Urothelium cell line (cell line): ENCODE measurements at regions not wholly inside any gene's neighbourhood (a gene's known extent, or its start where the extent isn't known, plus 50 kb on each side); places are given as distances from the start of the nearest gene placed in this dataset.
A peak's percentile ranks its signal among the peaks of the same experiment; 100 is the strongest.

Experiments
- DNase-seq: peaks from one replicate; pipeline ENCODE4 v3.0.0; 2011; ENCODE audit warnings: low spot score, mixed read lengths
- FAIRE-seq: peaks from 2 replicates; lab custom pipeline; 2011; peaks lifted over from hg19 to GRCh38; lab: Jason Lieb, UNC

DNA sequence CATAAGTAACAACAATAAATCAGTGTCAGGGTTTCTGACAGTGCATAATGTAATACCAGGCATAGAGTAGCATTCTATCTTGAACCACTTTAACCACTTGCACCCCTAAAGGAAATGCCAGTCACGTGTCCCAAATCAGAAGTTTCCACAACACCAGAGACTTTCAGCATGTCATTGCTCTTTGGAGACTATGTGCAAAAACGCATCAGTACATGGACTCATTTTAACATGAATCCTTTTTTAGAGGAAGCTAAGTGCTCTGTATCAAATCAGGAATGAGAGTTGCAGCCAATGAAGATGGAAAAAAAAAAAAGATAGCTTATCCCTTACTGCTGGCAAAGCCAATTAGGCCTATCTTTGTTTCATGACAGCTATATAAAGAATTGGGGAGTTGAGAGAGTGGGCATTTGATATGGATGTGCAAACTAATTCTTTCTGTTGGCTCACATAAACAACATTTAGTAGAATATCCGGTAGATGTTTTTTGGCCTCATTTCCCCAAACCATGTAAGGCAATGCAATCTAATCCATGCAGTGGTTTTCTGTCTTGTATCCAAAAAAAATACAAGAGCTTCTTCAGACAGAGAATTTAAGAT is 353.1 kb downstream of the IRS1 start:
- DNase-seq (no peak), FAIRE-seq (no peak)

DNA sequence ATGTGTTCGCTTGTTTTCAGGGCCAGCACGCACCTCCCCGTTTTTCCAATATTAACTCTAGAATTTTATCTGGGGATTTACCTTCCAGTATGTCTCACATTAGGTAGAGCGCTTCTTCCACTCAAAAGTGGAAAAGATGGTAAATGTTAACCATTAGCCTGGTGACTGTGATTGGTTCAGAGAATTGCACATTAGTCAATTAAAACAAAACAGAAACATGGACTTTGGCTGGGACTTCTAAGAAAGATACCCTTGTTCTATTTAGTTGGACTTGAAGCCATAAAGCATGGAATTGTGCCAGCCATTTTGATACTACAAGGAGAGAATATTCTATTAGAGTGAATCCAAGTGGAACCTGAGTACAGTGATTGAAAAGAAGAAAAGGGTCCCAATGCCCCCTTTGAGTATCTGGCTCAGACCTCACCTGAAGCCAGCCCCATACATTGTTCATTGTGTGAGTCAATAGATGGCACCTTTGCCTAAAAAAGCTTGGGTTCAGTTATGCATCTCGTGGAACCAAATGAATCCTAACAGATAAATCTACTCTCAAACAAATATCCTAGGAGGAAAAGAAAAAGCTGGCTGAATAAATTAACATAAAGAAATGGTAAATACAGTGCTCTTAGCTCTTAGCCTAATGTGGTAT is 354.3 kb downstream of the IRS1 start:
- DNase-seq: no peak
- no peak for FAIRE-seq

DNA sequence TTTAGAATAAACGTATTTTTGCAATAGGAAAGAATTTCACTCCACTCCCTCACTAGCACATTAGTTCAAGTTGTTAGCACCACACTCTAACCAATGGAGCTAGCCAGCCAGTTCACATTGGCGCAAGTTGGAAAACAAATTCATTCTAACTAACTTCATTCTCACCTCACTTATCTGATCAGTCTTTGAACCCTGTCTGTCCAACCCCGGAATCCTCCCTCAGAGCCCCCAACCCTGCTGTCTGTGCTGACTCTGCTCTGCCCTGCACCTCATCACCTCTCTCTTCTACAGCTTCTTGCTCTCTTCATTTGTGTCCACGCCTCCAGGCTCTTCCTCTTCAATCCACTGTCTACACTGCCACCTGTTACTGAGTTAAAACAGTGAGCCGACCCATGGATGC is 356.5 kb downstream of the IRS1 start:
- FAIRE-seq: no peak

DNA sequence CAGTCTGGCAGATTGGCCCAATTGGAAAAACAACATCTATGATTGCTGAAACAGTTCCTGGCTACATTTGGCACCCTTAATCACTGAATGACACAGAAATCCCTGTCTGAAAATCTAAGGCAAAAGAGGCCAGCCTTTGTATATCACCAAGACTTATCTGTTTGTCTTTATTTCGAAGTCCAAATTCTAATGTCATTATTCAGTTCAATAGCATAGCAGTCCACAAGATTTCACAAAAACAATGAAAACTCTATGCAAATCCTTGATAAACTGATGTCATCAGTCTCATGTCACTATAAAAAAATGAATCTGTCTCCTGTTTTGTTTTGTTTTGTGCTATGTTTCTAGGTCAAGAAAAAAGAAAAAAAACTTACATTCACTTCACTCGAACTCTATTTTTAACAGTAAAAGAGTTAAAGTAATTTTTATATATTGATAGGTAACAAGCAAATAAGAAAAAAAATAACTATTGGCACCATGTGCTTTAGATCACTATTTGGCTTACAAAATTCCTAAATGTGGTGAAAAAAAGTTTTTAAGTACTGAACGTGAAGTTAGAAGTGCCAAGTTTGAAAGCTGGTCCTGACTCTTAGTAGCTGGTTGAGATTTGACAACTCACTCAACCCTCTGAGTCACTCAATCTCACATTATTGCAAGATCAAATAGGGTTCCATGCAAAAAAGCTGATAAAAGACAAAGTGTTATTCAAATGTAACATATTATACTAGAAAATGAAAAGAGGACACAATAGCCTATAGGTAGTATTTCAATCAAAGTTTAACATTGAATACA is 359.3 kb downstream of the IRS1 start:
- no peak for FAIRE-seq
- no peak for DNase-seq

More for the DNA sequence above, 356.5 kb downstream of the IRS1 start:
- no peak for DNase-seq

DNA sequence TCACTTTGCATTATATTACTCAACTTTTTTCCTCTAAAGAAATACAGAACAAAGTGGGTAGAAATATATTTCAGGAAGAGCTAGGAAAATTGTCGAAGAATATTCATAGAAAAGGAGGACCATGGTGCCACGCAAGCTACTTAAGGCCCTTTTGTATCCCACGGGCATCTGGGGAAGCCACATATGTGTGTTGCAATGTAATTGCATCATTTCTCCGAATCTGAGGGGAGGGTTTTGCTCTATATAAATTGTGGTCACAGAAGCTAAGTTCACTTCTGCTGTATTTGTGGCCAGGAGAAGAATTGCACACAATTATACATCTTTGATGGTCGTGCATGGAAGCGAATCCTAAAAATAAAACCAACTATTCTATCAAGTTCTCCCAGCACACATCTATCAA is 360.3 kb downstream of the IRS1 start:
- FAIRE-seq: no peak
- DNase-seq: no peak

DNA sequence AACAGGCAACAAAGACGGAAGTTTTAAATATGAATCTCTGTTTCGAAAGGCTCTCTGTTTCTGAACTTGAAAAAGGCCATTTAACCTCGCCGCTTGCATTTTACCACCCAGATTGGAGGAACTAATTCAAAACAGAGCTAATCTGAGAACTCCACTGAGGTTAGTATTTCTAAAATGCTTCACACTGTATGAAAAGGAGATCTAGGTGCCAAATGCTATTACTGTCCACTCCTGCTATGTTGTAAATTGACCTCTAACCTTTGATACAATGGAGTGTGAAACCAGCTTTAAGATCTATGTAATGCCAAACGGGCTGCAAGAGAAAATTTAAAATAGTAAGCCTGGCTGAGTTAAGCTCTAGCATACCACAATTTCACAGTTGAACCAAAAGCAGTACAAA is 364.5 kb downstream of the IRS1 start:
- DNase-seq (no peak), FAIRE-seq (no peak)

DNA sequence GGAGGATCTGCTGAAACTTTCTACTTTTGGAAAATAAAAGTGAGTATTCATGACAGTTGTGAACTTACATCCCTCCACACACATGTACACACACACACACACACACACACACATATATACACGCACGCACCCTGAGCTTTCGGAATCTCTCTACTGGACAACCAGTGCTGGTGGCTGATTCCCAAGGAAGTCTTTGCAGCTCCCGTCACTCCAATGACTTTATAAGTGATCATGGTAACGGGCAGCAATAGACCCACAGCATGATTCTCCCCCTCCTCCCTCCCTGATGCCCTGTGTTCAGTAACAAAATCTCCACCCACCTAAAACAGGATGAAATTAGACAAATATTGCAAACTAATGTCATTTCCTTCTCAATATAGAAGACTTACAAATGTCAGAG is 364.9 kb downstream of the IRS1 start:
- DNase-seq (no peak), FAIRE-seq (no peak)

DNA sequence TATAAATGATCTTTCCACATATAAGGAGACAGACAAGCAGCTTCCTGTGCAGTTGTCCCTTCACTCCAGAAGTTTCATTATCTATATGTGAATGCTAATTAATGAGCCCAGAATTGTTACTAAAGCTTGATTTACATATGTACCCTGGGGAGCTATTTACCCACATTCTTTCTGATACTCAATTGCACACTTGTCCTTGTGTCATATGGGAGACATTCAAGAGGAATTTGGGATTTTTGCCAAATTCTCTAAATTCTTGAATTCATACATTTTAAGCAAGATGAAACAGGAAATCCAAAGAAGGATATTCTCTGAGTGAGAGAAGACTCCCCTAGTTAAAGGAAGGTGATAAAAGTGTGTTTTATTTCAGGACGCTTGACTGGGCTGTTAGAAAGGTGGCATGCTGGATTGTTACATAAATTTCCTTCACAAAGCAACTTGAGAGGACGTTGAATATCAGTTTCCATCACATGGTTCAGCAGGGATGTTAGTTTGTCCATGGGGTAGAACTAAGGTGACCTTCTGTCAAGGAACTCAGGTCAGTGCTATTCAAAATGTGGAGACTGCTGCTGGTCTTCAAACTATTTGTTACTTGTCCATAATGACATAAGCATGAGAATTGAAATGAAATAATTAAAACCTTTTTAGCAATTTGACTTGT is 368.2 kb downstream of the IRS1 start:
- DNase-seq: peak; percentile 9

DNA sequence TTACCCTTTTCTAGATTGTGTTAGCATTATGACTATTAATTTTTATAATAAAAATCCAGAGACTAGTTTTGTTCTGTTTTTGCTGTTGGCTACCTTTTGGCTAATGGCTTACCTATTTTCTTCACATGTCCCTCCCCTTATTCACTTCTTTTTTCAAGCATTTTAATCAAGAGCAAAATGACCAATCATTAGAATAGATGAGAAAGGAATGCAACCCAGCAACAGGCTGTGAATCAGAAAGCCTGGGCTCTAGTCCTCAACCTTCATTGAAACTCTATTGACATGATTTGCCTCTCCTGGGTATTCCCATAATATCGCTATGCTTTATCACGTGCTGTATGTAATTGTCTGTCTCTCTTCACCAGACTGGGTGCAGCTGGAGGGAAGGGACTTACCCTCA is 370.1 kb downstream of the IRS1 start:
- DNase-seq (no peak), FAIRE-seq (peak; percentile 27)

More for the DNA sequence above, 368.2 kb downstream of the IRS1 start:
- FAIRE-seq: no peak

DNA sequence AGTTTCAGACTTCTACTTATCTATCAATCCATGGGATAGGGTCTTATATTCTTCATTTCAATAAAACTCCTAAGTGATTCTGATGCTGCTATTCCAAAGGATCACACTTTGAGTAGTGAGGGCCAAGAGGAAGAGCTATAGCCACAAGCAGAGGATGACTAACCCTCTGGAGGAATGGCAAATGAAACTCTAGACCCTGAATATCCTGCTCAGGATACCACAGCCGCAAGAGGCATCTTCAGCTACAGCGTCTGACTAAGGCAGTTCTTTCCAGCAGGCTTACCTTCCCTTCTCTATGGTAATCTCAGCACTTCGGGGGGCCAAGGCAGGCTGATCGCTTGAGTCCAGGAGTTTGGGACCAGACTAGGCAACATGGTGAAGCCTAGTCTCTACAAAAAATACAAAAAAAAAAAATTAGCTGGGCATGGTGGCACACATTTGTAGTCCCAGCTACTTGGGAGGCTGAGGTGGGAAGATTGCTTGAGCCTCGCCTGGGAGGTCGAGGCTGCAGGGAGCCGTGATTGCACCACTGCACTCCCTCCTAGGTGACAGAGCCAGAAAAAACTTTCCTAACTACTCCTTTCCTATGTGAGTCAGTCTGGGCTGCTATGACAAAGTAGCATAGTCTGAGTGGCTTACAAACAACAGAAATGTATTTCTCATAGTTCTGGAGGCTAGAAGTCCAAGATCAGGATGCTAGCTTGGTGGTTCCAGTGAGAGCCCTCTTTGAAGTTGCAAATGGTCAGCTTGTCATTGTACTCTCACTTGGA is 371.9 kb downstream of the IRS1 start:
- peak; percentile 79 for DNase-seq
- FAIRE-seq: peak; percentile 62

DNA sequence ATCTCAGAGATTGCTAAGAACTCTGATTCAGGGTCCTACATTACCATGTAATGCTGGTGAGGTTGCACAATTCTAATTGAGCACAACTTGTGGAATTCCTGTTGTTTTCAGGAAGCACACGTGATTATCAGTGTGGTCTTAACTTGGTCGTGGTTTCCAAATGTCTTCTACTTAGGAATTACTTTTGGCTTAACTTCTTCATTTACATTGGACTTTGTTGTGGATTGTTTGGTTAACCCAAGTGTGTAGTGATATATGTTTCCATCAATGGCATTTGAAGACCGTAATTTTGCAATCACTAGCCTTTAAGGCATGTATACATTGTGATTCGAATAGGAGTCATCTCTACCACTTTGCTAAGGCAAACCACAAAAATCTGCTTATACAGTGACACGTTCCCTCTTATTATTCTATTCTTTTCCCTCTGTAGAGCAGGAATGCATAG is 373.3 kb downstream of the IRS1 start:
- no peak for FAIRE-seq
- DNase-seq: no peak

DNA sequence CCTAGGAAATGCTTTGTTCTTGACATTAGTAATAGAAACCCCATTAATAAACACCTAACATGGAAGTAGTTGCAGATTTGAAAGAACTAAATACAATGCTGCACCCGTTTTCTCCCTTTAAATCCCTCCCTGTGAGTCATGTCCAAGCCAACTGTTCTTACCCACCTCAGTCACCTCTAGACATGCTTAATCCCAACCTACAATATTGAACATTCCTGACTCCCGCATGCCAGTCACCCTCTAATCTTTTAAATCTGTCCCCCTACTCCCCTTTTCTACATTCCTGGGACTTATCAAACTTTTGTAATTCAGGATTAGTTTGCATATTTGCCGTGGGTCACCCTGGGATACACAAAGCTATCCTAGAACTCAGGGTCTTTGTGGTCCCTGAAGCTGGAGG is 374.6 kb downstream of the IRS1 start:
- DNase-seq (no peak), FAIRE-seq (no peak)

DNA sequence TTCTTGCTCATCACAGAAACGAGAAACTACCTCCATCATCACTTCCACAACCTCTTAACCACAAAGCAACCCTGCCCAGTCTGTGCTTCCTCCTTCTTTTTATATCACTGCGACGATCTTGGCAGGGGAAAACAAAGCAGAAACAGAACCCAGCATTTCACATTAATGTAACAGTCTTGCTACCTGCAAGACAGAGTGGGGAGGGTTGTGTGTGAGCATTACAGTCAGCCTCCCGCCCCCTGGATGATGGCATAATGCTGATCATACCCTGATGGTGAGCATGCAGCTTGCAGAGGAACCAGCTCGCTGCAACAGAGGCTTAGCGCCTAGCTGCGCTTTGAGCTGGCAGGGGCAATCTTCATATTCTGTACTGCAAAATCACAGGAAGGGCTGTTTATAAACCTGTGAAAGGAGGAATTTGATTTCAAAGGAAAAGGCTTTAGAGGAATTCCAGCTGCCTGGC is 376.1 kb downstream of the IRS1 start:
- DNase-seq (peak; percentile 12), FAIRE-seq (peak; percentile 23)

DNA sequence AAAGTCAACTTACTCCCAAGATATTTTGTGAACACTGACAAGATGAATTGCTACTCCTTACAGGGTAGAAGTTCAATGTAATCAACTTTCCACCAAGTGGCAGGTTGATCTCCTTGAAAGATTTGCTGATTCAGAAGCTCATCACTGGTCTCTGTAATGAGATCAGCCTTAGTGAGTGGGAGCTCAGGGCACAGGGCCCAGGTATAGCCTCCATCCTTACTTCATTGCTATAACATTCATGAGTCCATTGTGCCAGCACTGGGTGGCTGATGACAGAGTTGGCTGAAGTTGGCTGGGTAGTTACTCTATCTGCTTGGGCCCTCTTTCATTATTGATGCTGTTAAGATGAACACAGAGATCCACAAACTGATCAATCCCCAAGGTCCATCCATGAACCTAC is 379.0 kb downstream of the IRS1 start:
- FAIRE-seq: no peak

DNA sequence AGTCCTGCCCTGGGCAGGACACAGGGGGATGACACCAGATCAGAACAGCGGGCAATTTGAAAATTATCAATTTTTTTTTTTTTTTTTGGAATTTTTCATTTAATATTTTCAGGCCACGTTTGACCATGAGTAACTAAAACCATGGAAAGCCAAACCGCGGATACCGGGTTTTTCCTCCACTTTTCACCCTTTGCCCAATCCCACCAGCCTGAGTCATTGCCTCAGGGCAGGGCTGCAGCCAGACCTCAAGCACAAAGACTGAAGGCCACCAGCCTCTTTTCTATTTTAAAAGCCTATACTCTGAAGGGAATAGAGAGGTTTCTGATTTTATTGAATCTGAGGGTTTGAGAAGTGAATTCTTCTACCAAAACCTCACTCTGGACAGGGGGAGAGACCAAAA is 381.1 kb downstream of the IRS1 start:
- no peak for FAIRE-seq
- DNase-seq: no peak

More for the DNA sequence above, 379.0 kb downstream of the IRS1 start:
- no peak for DNase-seq

DNA sequence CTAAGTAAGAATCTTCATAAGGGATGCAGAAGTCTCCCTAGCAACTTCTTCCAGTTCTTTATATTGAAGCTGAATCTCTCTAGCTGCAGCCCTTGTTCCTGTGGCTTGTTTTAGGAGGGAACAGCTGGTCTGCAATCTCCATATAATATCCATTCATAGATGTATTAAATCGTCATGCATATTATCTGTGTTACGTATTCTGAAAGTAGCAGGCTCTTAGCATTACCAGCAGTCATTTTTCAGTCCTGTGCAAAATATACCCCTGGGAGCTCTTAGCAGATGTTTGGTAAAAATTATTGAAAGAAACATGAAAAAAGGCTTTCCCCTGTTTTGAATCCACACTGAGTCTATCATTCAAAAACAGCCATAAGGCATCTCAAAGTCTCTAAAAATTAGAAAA is 385.3 kb downstream of the IRS1 start:
- FAIRE-seq (no peak), DNase-seq (no peak)

DNA sequence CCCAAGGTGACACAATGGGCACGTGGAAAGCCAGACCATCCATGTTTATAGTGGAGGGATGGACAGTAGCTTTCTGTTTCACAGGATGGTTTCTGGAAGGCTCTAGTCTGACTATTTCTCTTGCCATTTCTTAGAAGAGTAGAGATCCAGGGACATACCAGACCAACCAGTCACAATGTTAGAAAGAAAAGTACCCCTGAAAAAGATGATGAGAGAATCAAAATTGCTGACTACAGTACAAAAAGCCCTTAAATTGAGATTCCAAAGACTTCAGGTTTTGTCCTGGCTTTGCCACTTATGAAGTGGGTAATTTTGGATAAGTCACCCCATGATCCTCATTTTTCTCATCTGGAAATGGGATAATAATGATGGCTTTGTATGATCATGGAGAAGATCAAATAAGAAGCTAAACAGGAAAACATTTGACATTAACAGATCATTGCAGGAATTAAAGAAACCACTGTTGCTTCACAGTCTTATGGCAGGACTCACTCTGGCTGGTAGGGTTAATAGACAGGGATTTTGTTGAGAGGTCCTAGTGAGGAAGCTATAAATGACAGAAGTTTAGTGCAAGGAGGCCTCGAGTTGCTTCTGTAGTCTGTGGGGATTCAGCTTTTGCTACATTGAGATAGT is 386.0 kb downstream of the IRS1 start:
- FAIRE-seq (no peak), DNase-seq (no peak)

DNA sequence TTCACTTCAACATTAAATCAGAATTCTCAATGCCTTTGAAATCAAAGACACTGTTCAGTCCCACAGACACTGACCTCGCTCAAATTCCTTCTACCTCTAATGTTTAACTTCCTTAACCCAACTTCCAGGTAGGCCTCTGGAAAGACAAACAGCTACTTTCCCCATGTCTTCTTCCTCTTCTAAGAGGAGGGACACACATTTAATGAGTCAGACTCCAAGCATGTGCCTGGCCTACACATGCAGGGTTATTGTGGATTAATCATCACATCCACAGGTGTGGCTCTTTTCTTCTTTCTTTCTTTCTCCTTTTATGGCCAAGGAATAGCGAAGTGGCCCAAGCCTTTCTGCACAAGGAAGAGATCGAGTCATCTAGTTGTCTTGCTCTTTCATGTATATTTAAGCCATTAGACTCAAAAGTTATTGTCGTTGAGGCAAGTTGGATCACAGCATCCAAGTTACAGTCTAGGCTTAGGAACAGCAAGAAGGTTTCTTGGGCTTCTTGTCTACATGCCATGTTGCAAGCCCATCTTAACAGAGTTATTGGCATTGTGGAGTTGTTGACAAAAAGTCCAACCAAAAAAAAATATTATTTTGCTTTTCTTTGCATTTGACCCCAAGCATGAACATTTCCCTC is 387.8 kb downstream of the IRS1 start:
- FAIRE-seq: no peak
- DNase-seq: peak; percentile 73

DNA sequence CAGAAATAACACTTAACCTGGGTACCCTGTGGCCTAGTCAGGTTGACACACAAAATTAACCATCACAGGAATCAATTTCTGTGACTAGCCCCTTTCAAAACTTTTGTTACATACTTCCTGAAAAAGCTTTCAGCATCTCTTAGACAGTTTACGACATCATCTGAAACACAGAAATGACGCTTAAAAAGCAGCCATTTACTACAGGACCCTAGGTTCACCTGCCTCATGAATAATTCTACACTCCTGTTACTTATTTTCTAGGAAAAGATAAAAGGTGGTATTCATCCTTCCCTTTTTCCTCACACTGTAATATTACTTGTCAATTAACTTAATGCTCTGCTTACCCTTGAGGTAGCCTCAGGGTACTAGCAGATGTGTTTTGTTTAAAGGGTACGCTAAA is 388.4 kb downstream of the IRS1 start:
- FAIRE-seq: no peak
- DNase-seq: no peak
